Panc1 (cell line): ENCODE measurements at regions not wholly inside any gene's neighbourhood (a gene's known extent, or its start where the extent isn't known, plus 50 kb on each side); places are given as distances from the start of the nearest gene placed in this dataset.

Experiments used
- ATAC-seq: fragments of 200-7000 bp; cut with Tn5 transposase; 2 replicates; pipeline ENCODE4 v1.9.1; 2020; ENCODE audit warnings: mild to moderate bottlenecking, moderate library complexity
- BruUV-seq: library from RNA; stranded (reverse); fragments of 400-500 nt; replicated peaks from 2 replicates; lab custom pipeline; 2021; lab: Mats Ljungman, UMichigan
- CTCF ChIA-PET: fragments of 300-600 bp; sonication (Branson Sonifier 250); formaldehyde crosslinking; loops from one replicate; lab custom pipeline; 2022; ENCODE audit warnings: antibody characterized with exemption; lab: Charles Lee
- POLR2A ChIA-PET: fragments of 300-600 bp; sonication (Branson Sonifier 250); formaldehyde crosslinking; loops from one replicate; lab custom pipeline; 2022; ENCODE audit warnings: antibody characterized with exemption; lab: Charles Lee
- DNase-seq: peaks from one replicate; pipeline ENCODE4 v3.0.0-alpha.2; 2010; ENCODE audit warnings: low read depth, low spot score
- H3K27ac ChIP-seq: 2 replicates; pipeline ENCODE4 v1.5.1; 2011; ENCODE audit warnings: mild to moderate bottlenecking, low read length, inconsistent platforms
- H3K27me3 ChIP-seq: fragments of 200-500 bp; sonication (Bioruptor generic); 2 replicates; pipeline ENCODE4 v1.6.0; 2014; ENCODE audit warnings: low read length, inconsistent platforms; ENCODE audit not compliant: control insufficient read depth, insufficient read depth
- H3K36me3 ChIP-seq: fragments of 200-500 bp; sonication (Bioruptor generic); 2 replicates; pipeline ENCODE4 v1.5.1; 2014; ENCODE audit warnings: inconsistent platforms, mild to moderate bottlenecking, low read length, moderate library complexity; ENCODE audit not compliant: control insufficient read depth, insufficient read depth
- H3K4me1 ChIP-seq: 2 replicates; pipeline ENCODE4 v1.5.1; 2011; ENCODE audit warnings: inconsistent platforms, mild to moderate bottlenecking, low read length, moderate library complexity; ENCODE audit not compliant: control insufficient read depth, insufficient read depth
- H3K4me3 ChIP-seq, 2 experiments: 2 replicates each; pipeline ENCODE4 v1.5.1; 2011 to 2012; ENCODE audit warnings: low read depth in 2 of 2, low read length in 2 of 2, mild to moderate bottlenecking in 2 of 2, inconsistent platforms in 1 of 2, moderate library complexity in 1 of 2
- H3K9me3 ChIP-seq: fragments of 200-500 bp; sonication (Bioruptor generic); 2 replicates; pipeline ENCODE4 v1.5.1; 2014; ENCODE audit warnings: low read depth, mild to moderate bottlenecking, inconsistent platforms, low read length, moderate library complexity; ENCODE audit not compliant: control insufficient read depth, insufficient read depth
- CTCF ChIP-seq: fragments of 450-650 bp; IDR thresholded peaks from 2 replicates; pipeline ENCODE4 v1.5.1; 2017; ENCODE audit warnings: mild to moderate bottlenecking
- POLR2AphosphoS5 ChIP-seq: IDR thresholded peaks from 2 replicates; pipeline ENCODE4 v1.6.1; 2012; ENCODE audit warnings: mild to moderate bottlenecking, low read depth, low read length, moderate library complexity
- REST ChIP-seq, 2 experiments: IDR thresholded peaks; 2 replicates each; pipeline ENCODE4 v1.6.1; 2011 to 2012; ENCODE audit warnings: low read depth in 2 of 2, control low read depth in 1 of 2, low read length in 1 of 2, mild to moderate bottlenecking in 1 of 2, moderate library complexity in 1 of 2; ENCODE audit not compliant: insufficient read depth in 1 of 2
- SIN3A ChIP-seq: IDR thresholded peaks from 2 replicates; pipeline ENCODE4 v1.6.1; 2012; ENCODE audit warnings: low read depth, mild to moderate bottlenecking, low read length, moderate library complexity, borderline replicate concordance; ENCODE audit not compliant: insufficient read depth
- TCF7L2 ChIP-seq: IDR thresholded peaks from 2 replicates; pipeline ENCODE4 v1.6.1; 2011; ENCODE audit warnings: mild to moderate bottlenecking, low read depth, low read length, inconsistent platforms
- in situ Hi-C: cut with HindIII; loops from 2 replicates; pipeline ENCODE4 v1.10.0; 2016; ENCODE audit warnings: low sequenced_read_pairs, low pct_unique_long_range_greater_than_20kb
- intact Hi-C: fragments of 100-400 bp; cut with micrococcal nuclease; formaldehyde crosslinking; loops from one replicate; pipeline ENCODE4 v1.10.0; 2022; ENCODE audit not compliant: unreplicated experiment

- ChIA-PET CTCF (no interaction called here), POLR2A (no interaction called here)
- DNase-seq (no peak), ATAC-seq (no peak)
- intact Hi-C loops (no loop called here), in situ Hi-C loops (no loop called here)
- BruUV-seq = no TSS peak
- Histone ChIP-seq H3K4me1 (no peaks in the 10 kb centered on the region), H3K36me3 (no peaks in the 10 kb centered on the region), H3K27me3 (no peaks in the 10 kb centered on the region), H3K9me3 (no peaks in the 10 kb centered on the region), H3K4me3 (no peak overlapping the region), H3K27ac (no peak overlapping the region)
- TF ChIP-seq REST (IDR thresholded peaks at IDR 0.05; ENCODE audit: insufficient read depth in 1 of 2, low read depth in 2 of 2, low read length in 1 of 2) = no peak
- TF ChIP-seq SIN3A = no peak
- TF ChIP-seq POLR2AphosphoS5 = no peak
- no peak for TF ChIP-seq CTCF
- no peak for TF ChIP-seq TCF7L2
These were observed 1099.7 kb downstream of the BCL11B start for GRCh38 chr14:98172243-98172778.

DNA sequence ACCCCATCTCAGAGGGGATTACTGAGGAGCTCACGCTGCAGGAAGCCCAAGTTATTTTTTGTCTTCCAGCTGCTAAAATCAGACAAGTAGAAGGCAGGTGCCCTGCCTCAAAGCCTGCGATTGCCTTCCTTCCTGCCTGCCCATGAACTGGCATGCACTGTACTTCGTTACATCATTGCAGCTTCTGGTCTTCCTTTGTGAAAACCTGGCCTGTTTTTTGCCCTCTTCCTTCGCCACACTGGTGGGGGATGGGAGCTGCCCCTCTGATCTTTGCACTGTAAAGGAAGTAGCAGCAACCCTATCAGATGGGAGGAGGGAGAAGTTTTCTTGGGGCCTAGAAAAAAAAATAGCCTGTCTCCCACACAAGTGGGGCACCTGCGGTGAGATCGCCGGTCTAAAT is 1098.7 kb downstream of the BCL11B start:
- in situ Hi-C loops (no loop called here), intact Hi-C loops (no loop called here)
- Histone ChIP-seq H3K36me3 (no peaks in the 10 kb centered on the region), H3K27me3 (no peaks in the 10 kb centered on the region), H3K4me3 (no peak overlapping the region), H3K9me3 (no peaks in the 10 kb centered on the region), H3K27ac (no peak overlapping the region), H3K4me1 (no peaks in the 10 kb centered on the region)
- ChIA-PET CTCF (no interaction called here), POLR2A (no interaction called here)
- BruUV-seq = no TSS peak
- ATAC-seq (no peak), DNase-seq (no peak)
- TF ChIP-seq TCF7L2 (no peak), CTCF (no peak), SIN3A (no peak), POLR2AphosphoS5 (no peak), REST (IDR thresholded peaks at IDR 0.05; ENCODE audit: insufficient read depth in 1 of 2, low read depth in 2 of 2, low read length in 1 of 2) (no peak)
